ENCODE measurements at regions not wholly inside any gene's neighbourhood (a gene's known extent, or its start where the extent isn't known, plus 50 kb on each side); places are given as distances from the start of the nearest gene placed in this dataset.
"Not testable (repeated sequence)": the region's sequence is repeated elsewhere in the genome, so short reads cannot be mapped to it uniquely, and the experiment has no call there.

GRCh38 chr6:141095308-141095707 lies 1037.4 kb upstream of the GJE1 start:
- in situ Hi-C loops (cut with HindIII; ENCODE audit: low pct_unique_long_range_greater_than_20kb, low sequenced_read_pairs), result no loop called here
- no peak for TF ChIP-seq JUND (IDR thresholded peaks at IDR 0.05; ENCODE audit: low read depth)
- no peak for DNase-seq (ENCODE audit: low read depth in 1 of 2, low spot score in 1 of 2)

DNA sequence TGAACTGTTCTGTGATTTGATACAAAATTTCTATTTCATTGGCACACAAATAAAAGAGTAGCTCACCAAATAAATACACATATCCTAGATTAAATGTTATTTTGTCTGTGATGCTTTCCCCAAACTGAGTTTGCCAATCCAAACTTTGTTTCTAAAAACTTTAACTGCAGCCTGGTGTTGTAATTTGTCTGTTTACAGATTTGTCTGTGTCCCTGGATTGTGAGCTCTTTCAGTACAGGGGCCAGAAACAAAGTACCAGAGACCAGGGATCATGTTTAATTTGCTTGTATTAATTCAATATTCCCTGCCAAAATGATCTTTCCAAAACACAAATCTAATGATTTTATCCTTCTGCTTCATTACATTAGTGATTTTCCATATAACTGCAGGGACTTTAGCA lies 1044.6 kb upstream of the GJE1 start:
- TF ChIP-seq JUND (IDR thresholded peaks at IDR 0.05; ENCODE audit: low read depth), result no peak
- in situ Hi-C loops (cut with HindIII; ENCODE audit: low pct_unique_long_range_greater_than_20kb, low sequenced_read_pairs), result no loop called here
- no peak for DNase-seq (ENCODE audit: low read depth in 1 of 2, low spot score in 1 of 2)

- TF ChIP-seq JUND (IDR thresholded peaks at IDR 0.05; ENCODE audit: low read depth), result no peak
- DNase-seq (ENCODE audit: low read depth in 1 of 2, low spot score in 1 of 2), result peak in 1 of 2 experiments; percentile 45
- in situ Hi-C loops (cut with HindIII; ENCODE audit: low pct_unique_long_range_greater_than_20kb, low sequenced_read_pairs), result no loop called here
These were observed 1055.1 kb upstream of the GJE1 start for GRCh38 chr6:141077355-141078333.

GRCh38 chr6:141057761-141058160 lies 1075.0 kb upstream of the GJE1 start:
- no peak for TF ChIP-seq JUND (IDR thresholded peaks at IDR 0.05; ENCODE audit: low read depth)
- in situ Hi-C loops (cut with HindIII; ENCODE audit: low pct_unique_long_range_greater_than_20kb, low sequenced_read_pairs), result no loop called here
- no peak for DNase-seq (ENCODE audit: low read depth in 1 of 2, low spot score in 1 of 2)

GRCh38 chr6:141056945-141057625 lies 1075.6 kb upstream of the GJE1 start:
- TF ChIP-seq JUND (IDR thresholded peaks at IDR 0.05; ENCODE audit: low read depth), result no peak
- in situ Hi-C loops (cut with HindIII; ENCODE audit: low pct_unique_long_range_greater_than_20kb, low sequenced_read_pairs), result no loop called here
- DNase-seq (ENCODE audit: low read depth in 1 of 2, low spot score in 1 of 2), result no peak

DNA sequence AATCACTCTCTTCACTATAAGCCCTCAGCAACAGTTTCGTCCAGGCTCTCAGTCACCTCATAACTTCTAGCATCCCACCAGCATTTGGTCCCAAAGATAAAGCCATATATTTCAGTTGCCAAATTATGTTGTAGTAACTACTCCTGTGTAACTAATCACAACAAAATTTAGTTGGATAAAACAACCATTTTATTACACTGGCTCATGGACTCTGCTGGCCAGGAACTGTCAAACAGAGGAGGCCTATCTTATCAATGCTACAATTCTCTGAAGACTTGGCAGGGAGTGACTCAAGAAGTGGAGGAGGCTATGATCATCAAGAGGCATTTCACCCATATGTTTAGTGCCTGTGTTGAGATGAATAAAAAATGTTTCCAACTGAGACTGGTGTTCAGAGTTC lies 1082.3 kb upstream of the GJE1 start:
- no peak for TF ChIP-seq JUND (IDR thresholded peaks at IDR 0.05; ENCODE audit: low read depth)
- in situ Hi-C loops (cut with HindIII; ENCODE audit: low pct_unique_long_range_greater_than_20kb, low sequenced_read_pairs), result no loop called here
- no peak for DNase-seq (ENCODE audit: low read depth in 1 of 2, low spot score in 1 of 2)

DNA sequence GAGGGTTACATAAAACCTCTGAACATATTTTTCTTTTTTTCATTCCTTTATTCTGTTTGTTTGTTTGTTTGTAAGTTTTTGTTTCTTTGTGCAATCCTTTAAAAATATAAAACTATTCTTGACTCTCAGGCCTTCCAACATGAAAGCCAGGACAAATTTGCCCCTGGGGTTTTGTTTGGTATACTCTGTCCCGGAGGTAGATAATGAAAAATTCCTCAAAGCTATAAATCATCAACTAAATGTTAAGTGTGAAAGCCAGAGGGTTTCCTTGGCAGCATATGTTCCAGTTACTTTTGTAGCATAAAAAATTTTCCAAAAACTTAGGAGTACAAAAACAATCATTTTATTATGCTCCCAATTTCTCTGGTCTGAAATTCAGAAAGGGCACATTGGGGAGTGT lies 1084.3 kb upstream of the GJE1 start:
- in situ Hi-C loops (cut with HindIII; ENCODE audit: low pct_unique_long_range_greater_than_20kb, low sequenced_read_pairs), result no loop called here
- TF ChIP-seq JUND (IDR thresholded peaks at IDR 0.05; ENCODE audit: low read depth), result no peak
- no peak for DNase-seq (ENCODE audit: low read depth in 1 of 2, low spot score in 1 of 2)

- peak in 1 of 2 experiments; percentile 21 for DNase-seq (ENCODE audit: low read depth in 1 of 2, low spot score in 1 of 2)
- in situ Hi-C loops (cut with HindIII; ENCODE audit: low pct_unique_long_range_greater_than_20kb, low sequenced_read_pairs), result not testable (repeated sequence)
These were observed 1086.2 kb upstream of the GJE1 start for GRCh38 chr6:141046496-141046895.

DNA sequence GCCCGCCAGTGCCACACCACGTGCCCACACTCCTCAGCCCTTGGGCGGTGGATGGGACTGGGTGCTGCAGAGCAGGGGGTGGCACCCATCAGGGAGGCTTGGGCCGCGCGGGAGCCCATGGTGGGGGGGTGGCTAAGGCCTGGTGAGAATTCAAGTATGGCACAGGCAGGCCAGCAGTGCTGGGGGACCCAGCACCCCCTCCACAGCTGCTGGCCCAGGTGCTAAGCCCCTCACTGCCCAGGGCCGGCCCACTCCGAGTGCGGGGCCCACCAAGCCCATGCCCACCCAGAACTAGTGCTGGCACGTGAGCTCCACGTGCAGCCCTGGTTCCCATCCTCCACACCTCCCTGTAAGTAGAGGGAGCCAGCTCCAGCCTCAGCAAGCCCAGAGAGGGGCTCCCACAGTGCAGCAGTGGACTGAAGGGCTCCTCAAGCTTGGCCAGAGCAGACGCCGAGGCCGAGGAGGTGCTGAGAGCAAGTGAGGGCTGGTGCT lies 1091.1 kb upstream of the GJE1 start:
- in situ Hi-C loops (cut with HindIII; ENCODE audit: low pct_unique_long_range_greater_than_20kb, low sequenced_read_pairs), result no loop called here
- no peak for DNase-seq (ENCODE audit: low read depth in 1 of 2, low spot score in 1 of 2)
- TF ChIP-seq JUND (IDR thresholded peaks at IDR 0.05; ENCODE audit: low read depth), result no peak

GRCh38 chr6:141035312-141036200 lies 1097.2 kb upstream of the GJE1 start:
- no peak for DNase-seq (ENCODE audit: low read depth in 1 of 2, low spot score in 1 of 2)
- in situ Hi-C loops (cut with HindIII; ENCODE audit: low pct_unique_long_range_greater_than_20kb, low sequenced_read_pairs), result no loop called here
- no peak for TF ChIP-seq JUND (IDR thresholded peaks at IDR 0.05; ENCODE audit: low read depth)

DNA sequence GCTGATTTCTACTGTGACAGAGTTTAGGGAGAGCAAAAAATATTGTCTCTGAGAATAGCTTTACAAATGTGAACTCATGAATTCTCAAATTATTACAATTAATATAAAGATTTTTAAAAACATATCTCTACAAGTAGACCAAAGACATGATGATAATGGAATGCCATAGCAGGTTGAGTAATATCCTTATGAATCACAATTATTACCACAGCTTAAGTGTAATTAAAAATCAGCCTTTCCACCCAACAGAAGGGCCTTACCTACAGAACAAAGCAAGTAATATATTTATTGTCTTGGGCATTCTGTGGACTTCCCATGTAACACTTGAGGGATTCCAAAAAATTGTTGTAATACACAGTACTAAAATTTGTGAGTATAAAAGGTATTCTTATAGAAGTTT lies 1099.6 kb upstream of the GJE1 start:
- no peak for TF ChIP-seq JUND (IDR thresholded peaks at IDR 0.05; ENCODE audit: low read depth)
- in situ Hi-C loops (cut with HindIII; ENCODE audit: low pct_unique_long_range_greater_than_20kb, low sequenced_read_pairs), result no loop called here
- no peak for DNase-seq (ENCODE audit: low read depth in 1 of 2, low spot score in 1 of 2)

DNA sequence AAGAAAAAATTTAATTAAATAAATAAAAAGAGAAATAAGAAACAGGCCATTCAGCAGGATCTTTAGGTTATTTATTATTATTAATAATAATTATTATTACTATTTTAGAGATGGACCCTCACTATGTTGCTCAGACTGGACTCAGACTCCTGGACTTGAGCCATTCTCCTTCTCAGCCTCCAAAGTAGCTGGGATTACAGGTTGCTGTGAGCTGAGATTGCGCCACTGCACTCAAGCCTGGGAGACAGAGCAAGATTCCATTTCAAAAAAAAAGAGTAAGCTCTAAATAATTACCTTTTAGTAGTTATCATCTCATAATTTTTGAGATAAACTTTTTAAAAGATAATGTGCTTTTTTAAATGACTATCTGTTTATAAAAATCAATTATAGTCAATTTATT lies 1102.8 kb upstream of the GJE1 start:
- in situ Hi-C loops (cut with HindIII; ENCODE audit: low pct_unique_long_range_greater_than_20kb, low sequenced_read_pairs), result no loop called here
- TF ChIP-seq JUND (IDR thresholded peaks at IDR 0.05; ENCODE audit: low read depth), result no peak
- DNase-seq (ENCODE audit: low read depth in 1 of 2, low spot score in 1 of 2), result no peak

Measured in T47D (cell line).